ENCODE measurements at regions not wholly inside any gene's neighbourhood (a gene's known extent, or its start where the extent isn't known, plus 50 kb on each side); places are given as distances from the start of the nearest gene placed in this dataset.
"Not testable (repeated sequence)": the region's sequence is repeated elsewhere in the genome, so short reads cannot be mapped to it uniquely, and the experiment has no call there.

- peaks cover 59% of the 10 kb centered on the region for H3K9me3 Mint-ChIP-seq
- H3K27ac Mint-ChIP-seq; H3K4me3 Mint-ChIP-seq; intact Hi-C loops (cut with micrococcal nuclease); H3K27me3 Mint-ChIP-seq; H3K4me1 Mint-ChIP-seq (ENCODE audit: low read depth); H3K36me3 Mint-ChIP-seq (ENCODE audit: low read depth): not testable (repeated sequence)
These were observed 468.7 kb downstream of the CPS1 start for GRCh38 chr2:211025089-211025488.

GRCh38 chr2:211026109-211026508 is 469.7 kb downstream of the CPS1 start:
- H3K36me3 Mint-ChIP-seq (ENCODE audit: low read depth), result no peaks in the 10 kb centered on the region

GRCh38 chr2:211027976-211028375 is 471.6 kb downstream of the CPS1 start:
- intact Hi-C loops (cut with micrococcal nuclease), result no loop called here
- Mint-ChIP-seq H3K4me1 (ENCODE audit: low read depth) (no peaks in the 10 kb centered on the region), H3K27me3 (no peaks in the 10 kb centered on the region), H3K36me3 (ENCODE audit: low read depth) (no peaks in the 10 kb centered on the region), H3K4me3 (no peak overlapping the region), H3K9me3 (peaks cover 35% of the 10 kb centered on the region), H3K27ac (no peak overlapping the region)

More at GRCh38 chr2:211026109-211026508, 469.7 kb downstream of the CPS1 start:
- Mint-ChIP-seq H3K4me1 (ENCODE audit: low read depth) (no peaks in the 10 kb centered on the region), H3K27me3 (no peaks in the 10 kb centered on the region), H3K27ac (no peak overlapping the region), H3K4me3 (no peak overlapping the region), H3K9me3 (peaks cover 51% of the 10 kb centered on the region)
- intact Hi-C loops (cut with micrococcal nuclease), result no loop called here

GRCh38 chr2:211033765-211034164 is 477.4 kb downstream of the CPS1 start:
- intact Hi-C loops (cut with micrococcal nuclease), result loop anchor here (10.0 kb wide), 1 partner anchor 589 kb away; no protein-coding TSS in a partner anchor
- H3K9me3 Mint-ChIP-seq, result no peaks in the 10 kb centered on the region
- H3K36me3 Mint-ChIP-seq (ENCODE audit: low read depth), result no peaks in the 10 kb centered on the region
- H3K27ac Mint-ChIP-seq, result no peak overlapping the region
- H3K4me1 Mint-ChIP-seq (ENCODE audit: low read depth), result no peaks in the 10 kb centered on the region
- no peaks in the 10 kb centered on the region for H3K27me3 Mint-ChIP-seq
- no peak overlapping the region for H3K4me3 Mint-ChIP-seq

- no peaks in the 10 kb centered on the region for H3K27me3 Mint-ChIP-seq
- no peaks in the 10 kb centered on the region for H3K36me3 Mint-ChIP-seq (ENCODE audit: low read depth)
- no peaks in the 10 kb centered on the region for H3K4me1 Mint-ChIP-seq (ENCODE audit: low read depth)
- no peaks in the 10 kb centered on the region for H3K9me3 Mint-ChIP-seq
- intact Hi-C loops (cut with micrococcal nuclease), result loop anchor here (10.0 kb wide), 1 partner anchor 591 kb away; no protein-coding TSS in a partner anchor
- H3K4me3 Mint-ChIP-seq, result no peak overlapping the region
- H3K27ac Mint-ChIP-seq, result no peak overlapping the region
These were observed 479.3 kb downstream of the CPS1 start for GRCh38 chr2:211035548-211036185.

GRCh38 chr2:211045025-211045424 is 488.6 kb downstream of the CPS1 start:
- H3K4me3 Mint-ChIP-seq, result no peak overlapping the region
- H3K27ac Mint-ChIP-seq, result no peak overlapping the region
- no peaks in the 10 kb centered on the region for H3K27me3 Mint-ChIP-seq
- no peaks in the 10 kb centered on the region for H3K36me3 Mint-ChIP-seq (ENCODE audit: low read depth)
- no peaks in the 10 kb centered on the region for H3K9me3 Mint-ChIP-seq
- intact Hi-C loops (cut with micrococcal nuclease), result no loop called here
- H3K4me1 Mint-ChIP-seq (ENCODE audit: low read depth), result no peaks in the 10 kb centered on the region

GRCh38 chr2:211049321-211050018 is 493.1 kb downstream of the CPS1 start:
- Mint-ChIP-seq H3K27me3 (no peaks in the 10 kb centered on the region), H3K4me3 (no peak overlapping the region), H3K9me3 (no peaks in the 10 kb centered on the region), H3K36me3 (ENCODE audit: low read depth) (no peaks in the 10 kb centered on the region), H3K4me1 (ENCODE audit: low read depth) (no peaks in the 10 kb centered on the region), H3K27ac (no peak overlapping the region)
- intact Hi-C loops (cut with micrococcal nuclease), result no loop called here

GRCh38 chr2:211055438-211055837 is 499.0 kb downstream of the CPS1 start:
- Mint-ChIP-seq H3K36me3 (ENCODE audit: low read depth) (no peaks in the 10 kb centered on the region), H3K27me3 (no peaks in the 10 kb centered on the region), H3K4me1 (ENCODE audit: low read depth) (no peaks in the 10 kb centered on the region), H3K9me3 (no peaks in the 10 kb centered on the region), H3K27ac (no peak overlapping the region), H3K4me3 (no peak overlapping the region)
- intact Hi-C loops (cut with micrococcal nuclease), result no loop called here

GRCh38 chr2:211061612-211062296 is 505.4 kb downstream of the CPS1 start:
- intact Hi-C loops (cut with micrococcal nuclease), result no loop called here
- Mint-ChIP-seq H3K9me3 (no peaks in the 10 kb centered on the region), H3K4me3 (no peak overlapping the region), H3K36me3 (ENCODE audit: low read depth) (no peaks in the 10 kb centered on the region), H3K4me1 (ENCODE audit: low read depth) (no peaks in the 10 kb centered on the region), H3K27me3 (no peaks in the 10 kb centered on the region), H3K27ac (no peak overlapping the region)

GRCh38 chr2:211062297-211062612 is 505.9 kb downstream of the CPS1 start:
- H3K4me1 Mint-ChIP-seq (ENCODE audit: low read depth), result no peaks in the 10 kb centered on the region
- H3K9me3 Mint-ChIP-seq, result no peaks in the 10 kb centered on the region
- H3K27me3 Mint-ChIP-seq, result no peaks in the 10 kb centered on the region
- H3K27ac Mint-ChIP-seq, result no peak overlapping the region
- no peak overlapping the region for H3K4me3 Mint-ChIP-seq
- intact Hi-C loops (cut with micrococcal nuclease), result no loop called here
- no peaks in the 10 kb centered on the region for H3K36me3 Mint-ChIP-seq (ENCODE audit: low read depth)

- no peak overlapping the region for H3K4me3 Mint-ChIP-seq
- H3K4me1 Mint-ChIP-seq (ENCODE audit: low read depth), result no peaks in the 10 kb centered on the region
- no peaks in the 10 kb centered on the region for H3K9me3 Mint-ChIP-seq
- no peaks in the 10 kb centered on the region for H3K27me3 Mint-ChIP-seq
- H3K36me3 Mint-ChIP-seq (ENCODE audit: low read depth), result no peaks in the 10 kb centered on the region
- intact Hi-C loops (cut with micrococcal nuclease), result no loop called here
- H3K27ac Mint-ChIP-seq, result no peak overlapping the region
These were observed 510.6 kb downstream of the CPS1 start for GRCh38 chr2:211067029-211067428.

- Mint-ChIP-seq H3K27me3 (no peaks in the 10 kb centered on the region), H3K36me3 (ENCODE audit: low read depth) (no peaks in the 10 kb centered on the region), H3K4me1 (ENCODE audit: low read depth) (no peaks in the 10 kb centered on the region), H3K4me3 (no peak overlapping the region), H3K9me3 (no peaks in the 10 kb centered on the region), H3K27ac (no peak overlapping the region)
- intact Hi-C loops (cut with micrococcal nuclease), result no loop called here
These were observed 511.8 kb downstream of the CPS1 start for GRCh38 chr2:211068108-211068780.

GRCh38 chr2:211070547-211070946 is 514.1 kb downstream of the CPS1 start:
- intact Hi-C loops (cut with micrococcal nuclease), result no loop called here
- H3K4me1 Mint-ChIP-seq (ENCODE audit: low read depth), result no peaks in the 10 kb centered on the region
- no peak overlapping the region for H3K4me3 Mint-ChIP-seq
- H3K27me3 Mint-ChIP-seq, result no peaks in the 10 kb centered on the region
- no peaks in the 10 kb centered on the region for H3K9me3 Mint-ChIP-seq
- no peak overlapping the region for H3K27ac Mint-ChIP-seq
- H3K36me3 Mint-ChIP-seq (ENCODE audit: low read depth), result no peaks in the 10 kb centered on the region

- no peaks in the 10 kb centered on the region for H3K36me3 Mint-ChIP-seq (ENCODE audit: low read depth)
- H3K4me3 Mint-ChIP-seq, result no peak overlapping the region
- H3K9me3 Mint-ChIP-seq, result no peaks in the 10 kb centered on the region
- H3K27me3 Mint-ChIP-seq, result no peaks in the 10 kb centered on the region
- no peaks in the 10 kb centered on the region for H3K4me1 Mint-ChIP-seq (ENCODE audit: low read depth)
- H3K27ac Mint-ChIP-seq, result no peak overlapping the region
- intact Hi-C loops (cut with micrococcal nuclease), result no loop called here
These were observed 520.9 kb downstream of the CPS1 start for GRCh38 chr2:211077216-211077767.
